B cell (primary cell): ENCODE measurements at regions not wholly inside any gene's neighbourhood (a gene's known extent, or its start where the extent isn't known, plus 50 kb on each side); places are given as distances from the start of the nearest gene placed in this dataset.

Experiments
- ATAC-seq: fragments of 200-7000 bp; cut with Tn5 transposase; one replicate; pipeline ENCODE4 v1.10.0; 2021; ENCODE audit warnings: low read depth, mild to moderate bottlenecking, moderate number of reproducible peaks, moderate library complexity
- CTCF ChIA-PET: fragments of 350-600 bp; sonication (Branson Sonifier 250); formaldehyde crosslinking; loops from one replicate; lab custom pipeline; 2021; ENCODE audit warnings: antibody characterized with exemption, inconsistent platforms; lab: Charles Lee
- POLR2A ChIA-PET: fragments of 350-600 bp; sonication (Branson Sonifier 250); formaldehyde crosslinking; loops from one replicate; lab custom pipeline; 2021; ENCODE audit warnings: antibody characterized with exemption; lab: Charles Lee
- DNase-seq: peaks from one replicate; pipeline ENCODE4 v3.0.0; 2013
- H2AFZ ChIP-seq: 2 replicates; pipeline ENCODE4 v1.6.1; 2012; ENCODE audit warnings: mild to moderate bottlenecking, low read depth, low read length; ENCODE audit not compliant: insufficient read depth, poor library complexity, severe bottlenecking
- H3K27ac ChIP-seq, 2 donors: 1 replicate in 1 of 2; 2 replicates in 1 of 2; pipeline ENCODE4 v1.5.1; 2012 to 2013; ENCODE audit warnings: low read length in 2 of 2, mild to moderate bottlenecking in 2 of 2, moderate library complexity in 1 of 2
- H3K27me3 ChIP-seq, 4 experiments: fragments of 200-600 bp in 1 of 4; sonication (generic) in 1 of 4; replicated peaks in 1 of 4; 1 replicate in 2 of 4; 2 replicates in 2 of 4; pipeline versions ENCODE4 v1.6.1 to v1.7.0; 2013 to 2016; ENCODE audit warnings: low read length in 3 of 4, mild to moderate bottlenecking in 2 of 4, mixed read lengths in 1 of 4, moderate library complexity in 1 of 4; ENCODE audit not compliant: insufficient read depth in 4 of 4, control insufficient read depth in 3 of 4; ENCODE audit errors: control extremely low read depth in 1 of 4
- H3K36me3 ChIP-seq, 2 experiments: replicated peaks in 1 of 2; 1 replicate in 1 of 2; 2 replicates in 1 of 2; pipeline versions ENCODE4 v1.6.1 to v1.7.1; 2013; ENCODE audit warnings: low read length in 1 of 2; ENCODE audit not compliant: insufficient read depth in 2 of 2, control insufficient read depth in 1 of 2; ENCODE audit errors: control extremely low read depth in 1 of 2, extremely low read depth in 1 of 2
- H3K4me1 ChIP-seq, 2 donors: fragments of 200-600 bp in 1 of 2; sonication (generic) in 1 of 2; 1 replicate in 1 of 2; 2 replicates in 1 of 2; pipeline versions ENCODE4 v1.5.1 to v1.6.1; 2013 to 2017; ENCODE audit warnings: low read length in 2 of 2; ENCODE audit not compliant: control insufficient read depth in 2 of 2, insufficient read depth in 2 of 2
- H3K4me2 ChIP-seq: replicated peaks from 2 replicates; pipeline ENCODE3; 2012; ENCODE audit warnings: mild to moderate bottlenecking, low read depth, low read length; ENCODE audit not compliant: poor library complexity, severe bottlenecking
- H3K4me3 ChIP-seq, 5 experiments: fragments of 200-600 bp in 1 of 5; sonication (generic) in 1 of 5; 1 replicate in 3 of 5; 2 replicates in 2 of 5; pipeline versions ENCODE4 v1.5.1 to v1.7.0; 2011 to 2016; ENCODE audit warnings: low read length in 4 of 5, mild to moderate bottlenecking in 4 of 5, low read depth in 2 of 5, control low read depth in 1 of 5, moderate library complexity in 1 of 5; ENCODE audit not compliant: insufficient read depth in 1 of 5; ENCODE audit errors: control extremely low read depth in 1 of 5, extremely low read depth in 1 of 5
- H3K79me2 ChIP-seq: fragments of 200-600 bp; sonication (generic); one replicate; pipeline ENCODE4 v1.6.0; 2016; ENCODE audit warnings: low read length; ENCODE audit not compliant: control insufficient read depth, insufficient read depth
- H3K9ac ChIP-seq: fragments of 200-600 bp; sonication (generic); 2 replicates; pipeline ENCODE4 v1.6.1; 2017; ENCODE audit warnings: mild to moderate bottlenecking, low read length, moderate library complexity
- H3K9me3 ChIP-seq, 3 donors: one replicate each; pipeline versions ENCODE4 v1.6.1 to v1.7.1; 2013; ENCODE audit warnings: low read length in 2 of 3; ENCODE audit not compliant: control insufficient read depth in 2 of 3, insufficient read depth in 1 of 3; ENCODE audit errors: control extremely low read depth in 1 of 3
- H4K20me1 ChIP-seq: 2 replicates; pipeline ENCODE4 v1.6.0; 2012; ENCODE audit warnings: mild to moderate bottlenecking, low read length; ENCODE audit not compliant: insufficient read depth, control insufficient read depth, poor library complexity, severe bottlenecking
- H3K27ac Mint-ChIP-seq: one replicate; pipeline ENCODE4 v1.8.0; 2021; ENCODE audit warnings: mixed read lengths
- H3K27me3 Mint-ChIP-seq: one replicate; pipeline ENCODE4 v1.8.0; 2021; ENCODE audit warnings: mixed read lengths
- H3K4me1 Mint-ChIP-seq: one replicate; pipeline ENCODE4 v1.8.0; 2021; ENCODE audit warnings: mixed read lengths
- H3K4me3 Mint-ChIP-seq: one replicate; pipeline ENCODE4 v1.8.0; 2021; ENCODE audit warnings: mixed read lengths
- H3K9me3 Mint-ChIP-seq: one replicate; pipeline ENCODE4 v1.8.0; 2022; ENCODE audit warnings: mixed read lengths; ENCODE audit not compliant: insufficient read depth
- CTCF ChIP-seq: fragments of 200-600 bp; IDR thresholded peaks from one replicate; pipeline ENCODE4 v1.8.0; 2022; ENCODE audit warnings: antibody characterized with exemption, mild to moderate bottlenecking
- EZH2 ChIP-seq: IDR thresholded peaks from 2 replicates; pipeline ENCODE4 v1.6.1; 2012; ENCODE audit warnings: borderline replicate concordance, low read depth, mild to moderate bottlenecking, moderate library complexity, low read length; ENCODE audit not compliant: insufficient read depth, poor library complexity, severe bottlenecking
- WGBS: methylation state at CpG from one replicate; pipeline ENCODE4 v1.1.5; 2013; ENCODE audit warnings: missing lambda C conversion rate; ENCODE audit not compliant: insufficient coverage; 5-methylcytosine and 5-hydroxymethylcytosine counted together
- intact Hi-C: fragments of 100-400 bp; cut with micrococcal nuclease; formaldehyde crosslinking; loops from one replicate; pipeline ENCODE4 v1.10.0; 2022

GRCh38 chr1:218494449-218494852, 149.3 kb downstream of the TGFB2 start:
- Mint-ChIP-seq H3K27ac (no peak overlapping the region), H3K4me1 (peaks cover 8% of the 10 kb centered on the region), H3K9me3 (no peaks in the 10 kb centered on the region), H3K27me3 (no peaks in the 10 kb centered on the region), H3K4me3 (no peak overlapping the region)
- no peaks in the 10 kb centered on the region for H3K36me3 ChIP-seq
- TF ChIP-seq EZH2 (no peak), CTCF (no peak)
- no peak overlapping the region for H2AFZ ChIP-seq
- ATAC-seq = no peak
- H3K9me3 ChIP-seq = no peaks in the 10 kb centered on the region
- no peak overlapping the region for H3K4me3 ChIP-seq
- H3K9ac ChIP-seq = no peak overlapping the region
- no peaks in the 10 kb centered on the region for H4K20me1 ChIP-seq
- H3K27ac ChIP-seq = no peak overlapping the region
- peaks cover 4% of the 10 kb centered on the region in 2 donors for H3K4me1 ChIP-seq
- no peaks in the 10 kb centered on the region for H3K79me2 ChIP-seq
- ChIA-PET CTCF (no interaction called here), POLR2A (no interaction called here)
- H3K27me3 ChIP-seq = no peaks in the 10 kb centered on the region
- no peak for DNase-seq
- H3K4me2 ChIP-seq = no peak overlapping the region
- intact Hi-C loops = no loop called here
- 88% methylated on average over 2 of the region's 2 CpGs for WGBS

DNA sequence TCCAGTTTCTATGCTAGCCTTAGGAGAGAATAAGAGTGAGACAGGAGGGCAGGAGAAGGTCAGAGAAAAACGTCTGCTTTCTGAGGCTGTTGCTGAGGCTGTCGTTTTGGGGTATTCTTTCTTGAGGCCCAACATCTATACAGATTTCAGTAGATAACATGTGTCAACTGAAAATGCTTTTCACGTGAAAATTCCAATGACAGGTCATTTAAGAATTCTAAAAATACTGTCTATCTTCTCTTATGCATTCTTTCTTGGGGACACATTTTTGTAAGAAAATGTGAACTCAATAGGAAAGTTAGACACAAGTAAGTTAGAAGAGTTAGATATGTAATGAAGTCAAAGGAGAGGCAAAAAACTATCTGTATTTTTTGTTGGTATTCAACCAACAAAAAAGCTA, 150.8 kb downstream of the TGFB2 start:
- H3K27me3 ChIP-seq = peaks cover 0 to 3% (median 0%) of the 10 kb centered on the region in 4 experiments
- CTCF ChIA-PET = interaction anchor here (0.7 kb wide), 1 partner anchor 10 kb away, joined by 3 read pairs; no protein-coding TSS in a partner anchor

More for the DNA sequence above, 150.8 kb downstream of the TGFB2 start:
- Histone ChIP-seq H3K4me3 (no peak overlapping the region), H3K79me2 (no peaks in the 10 kb centered on the region), H3K9ac (no peak overlapping the region), H3K9me3 (no peaks in the 10 kb centered on the region), H3K4me1 (peaks cover 4% of the 10 kb centered on the region in 2 donors), H3K27ac (no peak overlapping the region), H2AFZ (no peak overlapping the region), H3K4me2 (no peak overlapping the region), H4K20me1 (no peaks in the 10 kb centered on the region), H3K36me3 (no peaks in the 10 kb centered on the region)
- peaks cover 8% of the 10 kb centered on the region for H3K4me1 Mint-ChIP-seq
- no peaks in the 10 kb centered on the region for H3K9me3 Mint-ChIP-seq
- no peaks in the 10 kb centered on the region for H3K27me3 Mint-ChIP-seq
- intact Hi-C loops = no loop called here
- ATAC-seq (no peak), DNase-seq (no peak)
- no peak overlapping the region for H3K4me3 Mint-ChIP-seq
- TF ChIP-seq CTCF (no peak), EZH2 (no peak)
- WGBS = no CpG with 5 or more reads among the region's 3 CpGs
- H3K27ac Mint-ChIP-seq = no peak overlapping the region
- POLR2A ChIA-PET = no interaction called here
